NCI-H2029 (cell line): ENCODE measurements at regions not wholly inside any gene's neighbourhood (a gene's known extent, or its start where the extent isn't known, plus 50 kb on each side); places are given as distances from the start of the nearest gene placed in this dataset.
"Not testable (repeated sequence)": the region's sequence is repeated elsewhere in the genome, so short reads cannot be mapped to it uniquely, and the experiment has no call there.

ENCODE experiments used
- DNase-seq: peaks from one replicate; lab custom pipeline; 2025; lab: John Stamatoyannopoulos, UW

- DNase-seq = no peak
Measured at GRCh38 chr4:106594291-106594952, 225.8 kb upstream of the GIMD1 start.

GRCh38 chr4:106588891-106589290, 220.3 kb upstream of the GIMD1 start:
- DNase-seq = no peak

DNA sequence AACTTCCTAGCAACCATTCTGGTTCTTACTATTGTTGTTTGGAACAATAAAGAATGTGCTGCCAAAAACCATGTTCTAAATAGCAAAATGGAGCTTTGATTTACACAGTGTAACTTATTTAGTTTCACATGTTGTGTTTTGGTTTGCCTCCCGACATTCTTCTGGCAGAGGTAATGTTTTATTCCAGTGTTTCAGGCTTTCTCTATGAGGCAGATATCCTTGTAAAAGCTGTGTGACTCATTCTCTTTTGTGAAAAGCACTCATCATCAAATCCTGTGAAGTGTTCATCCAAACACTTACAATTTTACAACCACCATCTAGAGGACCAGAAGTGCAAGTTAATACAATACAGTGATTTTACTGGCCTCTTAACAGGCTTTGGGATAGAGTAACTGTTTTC, 219.0 kb upstream of the GIMD1 start:
- no peak for DNase-seq

GRCh38 chr4:106585915-106586349, 217.4 kb upstream of the GIMD1 start:
- no peak for DNase-seq

DNA sequence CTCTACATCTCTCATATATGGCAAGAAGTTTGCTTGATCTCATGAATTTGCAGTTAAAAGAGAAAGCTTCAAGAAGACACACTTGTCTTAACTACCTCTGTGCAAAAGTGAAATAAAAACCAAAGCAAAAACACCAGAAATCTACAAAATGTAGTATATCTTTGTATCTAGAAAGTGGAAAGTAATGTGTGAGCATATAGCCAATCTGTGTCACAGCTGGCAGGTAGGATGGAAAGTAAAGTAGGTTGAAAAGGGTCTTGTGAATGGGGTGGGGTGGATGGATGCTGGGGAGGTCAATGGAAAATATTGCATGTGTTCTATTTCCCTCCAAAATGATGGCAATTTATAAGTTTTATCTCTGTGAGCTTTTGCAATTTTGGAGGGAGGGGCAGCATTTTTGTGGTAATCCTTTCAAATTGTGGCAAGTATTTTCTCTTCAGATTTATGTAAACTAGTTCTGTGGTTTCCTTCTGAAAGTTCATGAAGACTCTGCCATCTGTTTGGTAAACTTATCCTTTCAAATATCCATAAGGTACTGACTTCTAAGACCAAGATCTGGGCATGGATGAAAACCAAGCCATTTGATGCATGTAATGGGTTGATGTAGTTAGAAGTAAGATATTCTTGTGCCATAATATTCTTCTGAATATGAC, 215.9 kb upstream of the GIMD1 start:
- no peak for DNase-seq

- DNase-seq = no peak
Measured at GRCh38 chr4:106583567-106583966, 215.0 kb upstream of the GIMD1 start.

- no peak for DNase-seq
Measured at GRCh38 chr4:106583108-106583507, 214.5 kb upstream of the GIMD1 start.

DNA sequence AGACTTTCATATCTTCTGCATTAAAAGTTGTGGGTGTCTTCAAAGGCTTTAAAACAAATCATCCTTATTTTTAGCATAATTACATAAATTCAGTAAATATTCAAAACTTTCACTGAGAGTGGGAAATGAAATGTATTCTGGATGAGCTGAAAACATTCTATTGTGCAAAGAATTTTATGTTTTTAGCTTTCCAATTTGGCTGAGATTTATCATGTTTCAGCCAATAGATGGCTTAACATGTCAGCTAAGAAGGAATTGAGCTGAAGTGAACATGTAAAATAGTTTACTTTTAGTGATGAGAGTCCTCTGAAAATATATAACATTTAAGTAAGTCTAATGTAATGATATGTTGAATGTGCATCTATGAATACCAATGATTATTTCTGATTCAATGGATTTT, 213.5 kb upstream of the GIMD1 start:
- DNase-seq = no peak

- DNase-seq = no peak
Measured at GRCh38 chr4:106579236-106579635, 210.7 kb upstream of the GIMD1 start.

- no peak for DNase-seq
Measured at GRCh38 chr4:106569146-106570031, 200.8 kb upstream of the GIMD1 start.

GRCh38 chr4:106565727-106566126, 197.1 kb upstream of the GIMD1 start:
- no peak for DNase-seq

- DNase-seq = not testable (repeated sequence)
Measured at GRCh38 chr4:106563637-106564036, 195.1 kb upstream of the GIMD1 start.

DNA sequence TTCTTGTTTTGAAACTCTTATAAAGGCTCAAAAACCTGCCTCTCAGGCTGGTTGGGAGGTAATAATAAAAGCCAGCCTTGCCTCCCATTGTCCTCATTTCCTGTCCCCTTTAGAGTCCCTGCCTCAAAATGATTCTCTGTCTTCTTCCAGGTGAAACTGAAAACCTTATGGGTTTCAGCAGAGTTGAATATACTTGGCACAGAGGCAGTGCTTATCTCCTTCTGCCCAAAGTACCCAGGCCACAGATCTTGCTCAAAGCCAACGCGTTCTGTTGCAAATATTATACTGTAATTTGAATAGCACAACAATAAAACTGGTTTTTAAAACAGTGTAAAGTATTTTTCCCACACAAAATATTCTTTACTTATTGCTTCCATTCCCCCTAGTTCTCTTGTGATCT, 183.1 kb upstream of the GIMD1 start:
- no peak for DNase-seq

DNA sequence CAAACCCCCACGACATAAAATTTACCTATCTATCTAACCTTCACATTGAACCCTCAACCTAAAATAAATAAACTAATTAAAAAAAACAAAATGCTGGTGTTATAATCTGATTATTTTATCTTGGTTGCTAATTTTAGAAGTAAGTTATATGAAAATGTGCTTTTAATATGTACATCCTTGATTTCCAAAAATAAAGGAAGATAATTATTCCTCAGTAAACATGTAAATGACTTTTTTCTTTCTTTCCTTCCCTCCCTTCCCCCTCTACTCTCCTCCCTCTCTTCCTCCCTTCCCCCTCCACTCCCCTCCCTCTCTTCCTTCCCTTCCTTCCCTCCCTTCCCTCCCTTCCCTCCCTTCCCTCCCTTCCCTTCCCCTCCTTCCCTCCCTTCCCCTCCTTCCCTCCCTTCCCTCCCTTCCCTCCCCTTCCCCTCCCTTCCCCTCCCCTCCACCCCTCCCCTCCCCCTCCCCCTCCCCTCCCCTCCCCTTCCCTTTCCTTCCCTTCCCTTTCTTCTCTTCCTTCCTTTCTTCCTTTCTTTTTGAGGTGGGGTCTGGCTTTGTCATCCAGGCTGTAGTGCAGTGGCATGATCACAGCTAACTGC, 180.0 kb upstream of the GIMD1 start:
- no peak for DNase-seq

GRCh38 chr4:106546370-106546769, 177.8 kb upstream of the GIMD1 start:
- DNase-seq = no peak

- DNase-seq = not testable (repeated sequence)
Measured at GRCh38 chr4:106542609-106543008, 174.0 kb upstream of the GIMD1 start.

DNA sequence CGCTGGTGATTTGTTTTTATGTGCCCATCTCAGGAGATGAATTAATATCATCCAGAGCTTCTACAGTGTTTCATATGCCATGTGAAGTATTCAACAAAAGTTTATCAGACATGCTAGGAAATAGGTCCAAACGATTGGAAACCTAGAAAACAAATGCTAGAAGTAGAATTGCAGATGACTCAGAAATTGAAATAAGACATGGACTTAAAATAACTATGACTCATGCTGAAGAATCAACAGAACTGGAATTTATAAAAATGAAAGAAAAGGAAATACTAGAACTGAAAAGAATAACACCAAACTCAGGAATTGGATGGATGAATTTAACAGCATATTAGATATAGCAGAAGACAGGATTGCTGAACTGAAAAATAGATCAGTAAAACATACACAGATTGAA, 172.7 kb upstream of the GIMD1 start:
- DNase-seq = no peak

DNA sequence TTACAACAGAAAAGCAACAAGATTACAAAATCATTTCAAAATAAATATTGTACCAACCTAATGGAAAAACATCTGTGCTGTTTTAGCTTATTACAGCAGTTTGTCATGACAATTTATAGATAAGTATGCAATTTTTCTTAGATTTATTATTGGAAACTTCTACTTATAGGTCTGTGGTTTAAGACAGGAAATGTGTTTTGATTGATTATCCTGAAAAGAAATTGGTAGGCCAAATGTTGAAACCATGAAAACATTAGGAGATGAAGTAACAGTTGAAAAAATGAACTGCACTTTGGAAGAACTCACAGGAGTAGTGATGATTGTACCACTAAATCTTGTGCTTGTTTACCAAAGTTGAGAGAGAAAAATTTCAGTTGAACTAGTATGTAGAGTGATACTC, 162.2 kb upstream of the GIMD1 start:
- no peak for DNase-seq

DNA sequence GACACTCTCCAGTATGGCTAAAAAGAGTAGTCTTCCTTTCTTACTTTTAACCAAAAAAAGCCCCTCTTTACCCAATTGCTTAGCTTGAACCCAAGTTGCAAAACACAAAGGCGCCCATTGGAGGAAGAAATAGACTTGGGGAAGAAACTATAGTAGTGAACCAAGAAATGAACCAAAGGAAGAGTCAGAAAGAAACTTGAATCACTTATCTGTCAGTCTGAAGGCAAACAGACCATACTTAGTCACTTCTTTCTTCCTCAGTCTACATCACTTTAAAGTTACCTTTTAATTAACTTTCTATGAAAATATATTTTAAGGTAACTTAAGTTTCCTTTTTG, 161.4 kb upstream of the GIMD1 start:
- no peak for DNase-seq

- no peak for DNase-seq
Measured at GRCh38 chr4:106529348-106530023, 160.9 kb upstream of the GIMD1 start.

DNA sequence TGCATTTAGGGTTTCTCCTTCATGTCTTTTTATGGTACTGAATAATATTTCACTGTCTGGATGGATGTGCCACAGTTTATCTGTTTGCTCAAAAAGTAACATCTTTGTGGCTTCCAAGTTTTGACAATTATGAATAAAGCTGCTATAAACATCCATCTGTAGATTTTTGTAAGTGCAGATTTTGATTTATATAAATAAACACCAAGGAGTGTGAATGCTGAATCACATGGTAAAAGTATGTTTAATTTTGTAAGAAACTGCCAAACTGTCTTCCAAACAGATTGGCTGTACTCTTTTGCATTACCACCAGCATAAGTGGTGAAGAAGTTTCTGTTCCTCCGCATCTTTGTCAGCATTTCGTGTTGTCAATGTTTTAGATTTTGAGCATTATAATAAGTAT, 158.7 kb upstream of the GIMD1 start:
- no peak for DNase-seq

- DNase-seq = not testable (repeated sequence)
Measured at GRCh38 chr4:106525425-106525824, 156.8 kb upstream of the GIMD1 start.
